ENCODE measurements at regions not wholly inside any gene's neighbourhood (a gene's known extent, or its start where the extent isn't known, plus 50 kb on each side); places are given as distances from the start of the nearest gene placed in this dataset.
A peak's percentile ranks its signal among the peaks of the same experiment; 100 is the strongest.

DNA sequence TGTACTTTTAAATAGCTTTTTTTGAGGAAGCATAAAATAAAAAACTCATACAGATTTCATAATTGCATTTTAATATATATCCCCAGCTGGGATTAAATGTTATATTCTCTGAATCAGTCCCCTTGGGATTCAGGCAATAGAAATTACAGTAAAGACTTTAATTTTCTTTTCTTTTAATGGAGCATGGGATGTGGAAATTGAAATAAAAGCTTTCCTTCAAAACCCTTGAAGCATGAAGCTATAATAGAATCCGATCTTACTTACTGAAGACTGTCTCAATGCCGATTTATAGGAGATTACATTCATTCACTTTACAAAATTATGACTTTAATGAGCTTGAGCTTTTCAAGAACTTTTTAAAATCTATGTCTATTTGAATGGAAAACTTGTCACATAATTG is 243.4 kb downstream of the SPRY2 start:
- H3K27ac ChIP-seq (ENCODE audit: low read depth, low read length), result no peak overlapping the region
- no peaks in the 10 kb centered on the region for H3K27me3 ChIP-seq (ENCODE audit: control insufficient read depth, insufficient read depth, low read length)
- no peaks in the 10 kb centered on the region for H3K4me1 ChIP-seq (ENCODE audit: control insufficient read depth, insufficient read depth, low read length)
- H3K36me3 ChIP-seq (ENCODE audit: control insufficient read depth, insufficient read depth, low read length), result no peaks in the 10 kb centered on the region
- no peaks in the 10 kb centered on the region for H3K9me3 ChIP-seq (ENCODE audit: control insufficient read depth, insufficient read depth, low read length)
- no peak overlapping the region for H3K4me3 ChIP-seq (ENCODE audit: low read depth, low read length)
- DNase-seq (ENCODE audit: low read depth in 4 of 6, low spot score in 6 of 6), result peak in 1 of 6 donors; percentile 61
- WGBS (ENCODE audit: insufficient coverage), result no CpG with 5 or more reads among the region's 2 CpGs

DNA sequence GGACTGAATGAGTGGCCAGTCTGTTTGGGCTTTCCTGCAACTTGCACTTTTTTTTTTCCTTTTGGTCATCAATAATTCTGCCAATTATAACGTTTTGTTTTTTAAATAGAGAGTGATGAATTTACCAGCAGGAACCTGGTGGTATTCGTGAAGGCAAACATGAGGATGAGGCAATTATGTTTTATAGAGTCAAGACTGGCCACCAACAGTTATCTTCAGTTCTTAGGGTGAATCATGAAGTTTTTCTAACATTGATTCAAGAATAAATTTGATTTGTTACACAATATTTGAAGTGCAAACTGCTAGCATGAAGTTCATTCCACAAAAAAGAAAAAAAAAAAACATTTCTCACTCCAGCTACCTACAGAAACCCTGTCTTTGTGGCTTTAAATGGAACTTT is 244.5 kb downstream of the SPRY2 start:
- no CpG with 5 or more reads among the region's 2 CpGs for WGBS (ENCODE audit: insufficient coverage)

DNA sequence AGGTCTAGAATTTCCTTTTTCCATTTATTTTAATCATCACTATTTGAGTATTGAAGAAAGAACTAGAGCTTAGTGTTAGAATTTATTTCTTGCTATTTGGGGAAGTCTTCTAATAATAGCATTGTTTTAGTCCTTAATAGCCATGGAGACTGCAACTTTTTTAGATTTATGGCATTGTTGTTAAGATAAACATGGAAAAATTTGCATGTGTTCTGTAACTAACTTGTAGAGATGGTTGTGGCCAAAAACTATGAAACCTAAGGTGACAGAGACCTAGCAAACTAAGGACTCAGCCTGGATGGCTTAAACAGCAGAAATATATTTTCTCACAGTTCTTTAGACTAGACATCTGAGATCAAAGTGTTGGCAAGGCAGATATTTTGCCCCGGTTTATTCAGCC is 246.4 kb downstream of the SPRY2 start:
- no peak overlapping the region for H3K27ac ChIP-seq (ENCODE audit: low read depth, low read length)
- no peak overlapping the region for H3K4me3 ChIP-seq (ENCODE audit: low read depth, low read length)
- H3K27me3 ChIP-seq (ENCODE audit: control insufficient read depth, insufficient read depth, low read length), result no peaks in the 10 kb centered on the region
- no peak for DNase-seq (ENCODE audit: low read depth in 4 of 6, low spot score in 6 of 6)
- no peaks in the 10 kb centered on the region for H3K4me1 ChIP-seq (ENCODE audit: control insufficient read depth, insufficient read depth, low read length)
- no peaks in the 10 kb centered on the region for H3K36me3 ChIP-seq (ENCODE audit: control insufficient read depth, insufficient read depth, low read length)
- WGBS (ENCODE audit: insufficient coverage), result no CpG with 5 or more reads among the region's 1 CpG
- H3K9me3 ChIP-seq (ENCODE audit: control insufficient read depth, insufficient read depth, low read length), result no peaks in the 10 kb centered on the region

More for the DNA sequence above, 244.5 kb downstream of the SPRY2 start:
- Histone ChIP-seq H3K36me3 (ENCODE audit: control insufficient read depth, insufficient read depth, low read length) (no peaks in the 10 kb centered on the region), H3K4me3 (ENCODE audit: low read depth, low read length) (no peak overlapping the region), H3K27me3 (ENCODE audit: control insufficient read depth, insufficient read depth, low read length) (no peaks in the 10 kb centered on the region), H3K9me3 (ENCODE audit: control insufficient read depth, insufficient read depth, low read length) (no peaks in the 10 kb centered on the region), H3K27ac (ENCODE audit: low read depth, low read length) (no peak overlapping the region), H3K4me1 (ENCODE audit: control insufficient read depth, insufficient read depth, low read length) (no peaks in the 10 kb centered on the region)
- DNase-seq (ENCODE audit: low read depth in 4 of 6, low spot score in 6 of 6), result no peak

DNA sequence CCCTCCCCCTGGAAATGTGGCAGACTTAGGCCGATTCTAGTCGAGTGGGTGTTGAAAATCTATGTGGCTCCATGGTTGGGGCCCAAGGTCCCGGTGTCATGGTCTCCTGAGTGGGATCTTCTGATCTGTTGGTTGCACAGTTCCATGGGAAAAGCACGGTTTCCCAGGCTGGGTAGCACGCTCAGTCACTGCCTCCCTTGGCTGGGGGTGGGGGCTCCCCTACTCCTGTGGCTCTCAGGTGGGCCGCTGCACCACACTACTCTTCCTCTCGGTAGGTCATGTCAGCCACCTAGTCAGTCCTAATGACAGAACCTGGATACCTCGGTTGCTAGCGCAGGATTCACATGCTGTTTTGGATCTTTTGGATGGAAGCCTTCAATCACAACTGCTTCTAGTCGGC is 247.0 kb downstream of the SPRY2 start:
- Histone ChIP-seq H3K4me1 (ENCODE audit: control insufficient read depth, insufficient read depth, low read length) (no peaks in the 10 kb centered on the region), H3K9me3 (ENCODE audit: control insufficient read depth, insufficient read depth, low read length) (no peaks in the 10 kb centered on the region), H3K36me3 (ENCODE audit: control insufficient read depth, insufficient read depth, low read length) (no peaks in the 10 kb centered on the region), H3K27me3 (ENCODE audit: control insufficient read depth, insufficient read depth, low read length) (no peaks in the 10 kb centered on the region), H3K4me3 (ENCODE audit: low read depth, low read length) (no peak overlapping the region), H3K27ac (ENCODE audit: low read depth, low read length) (no peak overlapping the region)
- no peak for DNase-seq (ENCODE audit: low read depth in 4 of 6, low spot score in 6 of 6)
- WGBS (ENCODE audit: insufficient coverage), result 93% methylated on average over 6 of the region's 10 CpGs

DNA sequence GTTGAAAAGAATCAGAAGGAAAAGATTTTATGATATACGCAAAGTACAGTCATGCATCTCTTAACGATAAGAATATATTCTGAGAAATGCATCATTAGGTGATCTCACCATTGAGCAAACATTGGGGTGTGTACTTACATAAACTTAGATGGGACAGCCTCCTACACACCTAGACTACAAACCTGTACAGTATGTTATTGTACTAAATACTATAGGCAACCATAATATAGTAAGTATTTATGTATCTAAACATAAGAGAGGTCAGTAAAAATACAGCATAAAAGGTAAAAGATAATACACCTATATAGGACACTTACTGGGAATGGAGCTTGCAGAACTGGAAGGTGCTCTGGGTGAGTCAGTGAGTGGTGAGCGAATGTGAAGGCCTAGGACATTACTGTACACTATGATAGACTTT is 254.6 kb downstream of the SPRY2 start:
- no peak overlapping the region for H3K27ac ChIP-seq (ENCODE audit: low read depth, low read length)
- H3K4me3 ChIP-seq (ENCODE audit: low read depth, low read length), result no peak overlapping the region
- WGBS (ENCODE audit: insufficient coverage), result no CpG with 5 or more reads among the region's 3 CpGs
- no peaks in the 10 kb centered on the region for H3K36me3 ChIP-seq (ENCODE audit: control insufficient read depth, insufficient read depth, low read length)
- H3K27me3 ChIP-seq (ENCODE audit: control insufficient read depth, insufficient read depth, low read length), result no peaks in the 10 kb centered on the region
- no peak for DNase-seq (ENCODE audit: low read depth in 4 of 6, low spot score in 6 of 6)
- H3K9me3 ChIP-seq (ENCODE audit: control insufficient read depth, insufficient read depth, low read length), result no peaks in the 10 kb centered on the region
- H3K4me1 ChIP-seq (ENCODE audit: control insufficient read depth, insufficient read depth, low read length), result no peaks in the 10 kb centered on the region

DNA sequence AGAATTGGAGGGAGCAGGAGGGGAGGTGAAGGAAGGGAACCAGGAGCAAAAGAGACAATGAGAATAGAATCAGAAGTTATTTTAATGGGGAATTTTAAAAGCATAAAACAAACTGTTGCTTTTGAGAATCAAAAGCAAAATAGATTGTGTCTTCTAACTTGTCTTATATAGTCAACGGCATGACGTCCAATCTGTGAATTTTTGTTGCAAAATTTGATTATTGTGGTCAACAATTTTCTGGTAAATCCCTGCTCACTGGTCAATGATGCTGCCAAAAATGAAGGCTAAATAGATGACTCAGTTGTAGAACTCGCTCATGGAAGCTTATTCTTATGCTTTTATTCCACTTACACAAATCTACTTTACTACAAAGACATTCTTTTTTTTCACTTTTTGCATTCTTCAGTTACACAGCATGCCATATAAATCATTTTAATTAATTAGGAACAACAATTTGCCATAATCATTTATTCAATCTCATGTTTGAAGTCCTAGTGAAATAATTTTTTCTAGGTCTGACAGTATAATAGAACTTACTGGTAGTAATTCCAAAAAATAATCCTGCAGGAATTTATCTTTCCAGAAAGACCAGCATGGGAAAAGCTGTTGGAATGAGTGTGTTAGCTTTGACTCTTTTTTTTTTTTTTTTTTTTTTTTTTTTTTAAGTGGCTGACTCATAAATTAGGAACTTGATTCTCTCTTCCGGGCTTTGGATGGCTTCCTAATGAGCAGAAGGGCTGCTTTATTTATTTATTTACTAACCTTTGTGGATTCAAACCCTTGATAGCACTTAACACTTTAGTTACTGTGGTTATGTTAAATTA is 256.9 kb downstream of the SPRY2 start:
- Histone ChIP-seq H3K9me3 (ENCODE audit: control insufficient read depth, insufficient read depth, low read length) (no peaks in the 10 kb centered on the region), H3K36me3 (ENCODE audit: control insufficient read depth, insufficient read depth, low read length) (no peaks in the 10 kb centered on the region), H3K4me3 (ENCODE audit: low read depth, low read length) (no peak overlapping the region), H3K27me3 (ENCODE audit: control insufficient read depth, insufficient read depth, low read length) (no peaks in the 10 kb centered on the region), H3K27ac (ENCODE audit: low read depth, low read length) (peak overlapping the region; percentile 53), H3K4me1 (ENCODE audit: control insufficient read depth, insufficient read depth, low read length) (no peaks in the 10 kb centered on the region)
- WGBS (ENCODE audit: insufficient coverage), result 40% methylated on average over 1 of the region's 4 CpGs
- DNase-seq (ENCODE audit: low read depth in 4 of 6, low spot score in 6 of 6), result peak in 5 of 6 donors; percentile 21 to 84 (median 38)

DNA sequence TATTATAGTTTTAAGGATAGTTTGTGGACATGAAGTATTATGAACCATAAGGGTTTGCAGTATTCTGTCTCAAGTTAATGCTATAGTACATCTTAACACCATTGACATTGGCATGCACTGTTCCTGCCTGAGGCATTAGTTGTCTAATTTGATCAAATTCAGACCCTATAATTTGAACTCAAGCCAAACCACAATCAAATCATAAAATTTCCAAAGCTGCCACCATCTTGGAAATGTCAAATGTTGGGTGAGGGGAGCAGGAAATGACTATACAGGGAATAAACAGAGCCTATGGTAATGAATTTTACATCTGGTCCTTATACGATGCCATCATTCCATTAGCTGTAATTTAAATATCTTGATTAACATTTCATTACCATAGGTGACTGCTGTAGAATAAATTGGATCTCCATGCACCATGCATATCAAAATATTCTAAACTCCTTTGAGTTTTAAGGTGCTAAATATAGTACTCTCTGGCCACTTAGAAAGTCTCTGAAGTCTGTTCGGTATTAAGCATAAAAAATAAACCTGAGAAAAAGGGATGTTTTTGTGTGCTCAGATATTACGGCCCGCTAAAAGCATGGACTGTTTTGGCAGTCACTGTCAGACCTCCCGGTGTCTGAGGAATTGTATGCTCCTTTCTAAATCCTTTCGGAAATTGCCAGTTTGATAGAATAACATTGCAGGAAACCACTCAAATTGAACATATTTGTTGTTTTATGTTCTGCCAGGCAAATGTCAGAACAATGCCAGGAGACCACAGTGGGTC is 257.7 kb downstream of the SPRY2 start:
- Histone ChIP-seq H3K9me3 (ENCODE audit: control insufficient read depth, insufficient read depth, low read length) (no peaks in the 10 kb centered on the region), H3K4me1 (ENCODE audit: control insufficient read depth, insufficient read depth, low read length) (no peaks in the 10 kb centered on the region), H3K27ac (ENCODE audit: low read depth, low read length) (peak overlapping the region; percentile 53), H3K4me3 (ENCODE audit: low read depth, low read length) (no peak overlapping the region), H3K36me3 (ENCODE audit: control insufficient read depth, insufficient read depth, low read length) (no peaks in the 10 kb centered on the region), H3K27me3 (ENCODE audit: control insufficient read depth, insufficient read depth, low read length) (no peaks in the 10 kb centered on the region)
- WGBS (ENCODE audit: insufficient coverage), result no CpG with 5 or more reads among the region's 6 CpGs
- peak in 3 of 6 donors; percentile 10 to 71 (median 44) for DNase-seq (ENCODE audit: low read depth in 4 of 6, low spot score in 6 of 6)

DNA sequence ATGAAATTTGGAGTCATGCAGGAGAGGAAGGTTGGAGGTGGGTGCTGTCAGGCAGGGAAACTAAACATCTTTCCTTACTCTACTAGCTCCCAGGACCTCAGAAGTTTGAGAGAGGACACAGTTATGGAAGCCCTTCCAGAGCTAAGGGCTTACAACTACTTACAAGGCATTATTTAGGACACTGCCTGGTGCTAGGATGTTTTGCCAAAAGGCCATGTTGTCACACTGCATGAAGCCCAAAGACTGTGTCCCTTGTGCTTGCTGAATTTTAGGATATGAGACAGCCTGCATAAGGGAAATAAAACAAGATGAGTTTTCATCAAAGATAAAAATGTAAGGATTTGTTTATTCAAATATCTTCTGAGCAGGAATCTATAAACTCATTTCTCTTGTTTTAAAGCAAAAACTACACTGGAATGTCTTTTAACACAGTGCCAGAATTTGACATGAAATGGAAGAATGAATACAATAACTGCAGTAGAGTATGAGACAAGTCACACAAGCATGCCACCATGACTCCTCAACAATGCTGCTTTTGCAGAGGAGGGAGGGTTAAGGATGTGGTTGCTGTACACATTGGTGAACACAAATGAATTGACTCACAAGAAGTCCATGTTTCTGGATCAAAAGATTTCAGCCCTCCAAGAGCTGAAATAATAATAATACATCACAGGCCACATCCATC is 258.4 kb downstream of the SPRY2 start:
- no peaks in the 10 kb centered on the region for H3K36me3 ChIP-seq (ENCODE audit: control insufficient read depth, insufficient read depth, low read length)
- peaks cover 2% of the 10 kb centered on the region for H3K9me3 ChIP-seq (ENCODE audit: control insufficient read depth, insufficient read depth, low read length)
- H3K4me3 ChIP-seq (ENCODE audit: low read depth, low read length), result no peak overlapping the region
- DNase-seq (ENCODE audit: low read depth in 4 of 6, low spot score in 6 of 6), result peak in 1 of 6 donors; percentile 11
- no peaks in the 10 kb centered on the region for H3K4me1 ChIP-seq (ENCODE audit: control insufficient read depth, insufficient read depth, low read length)
- H3K27me3 ChIP-seq (ENCODE audit: control insufficient read depth, insufficient read depth, low read length), result no peaks in the 10 kb centered on the region
- no peak overlapping the region for H3K27ac ChIP-seq (ENCODE audit: low read depth, low read length)

DNA sequence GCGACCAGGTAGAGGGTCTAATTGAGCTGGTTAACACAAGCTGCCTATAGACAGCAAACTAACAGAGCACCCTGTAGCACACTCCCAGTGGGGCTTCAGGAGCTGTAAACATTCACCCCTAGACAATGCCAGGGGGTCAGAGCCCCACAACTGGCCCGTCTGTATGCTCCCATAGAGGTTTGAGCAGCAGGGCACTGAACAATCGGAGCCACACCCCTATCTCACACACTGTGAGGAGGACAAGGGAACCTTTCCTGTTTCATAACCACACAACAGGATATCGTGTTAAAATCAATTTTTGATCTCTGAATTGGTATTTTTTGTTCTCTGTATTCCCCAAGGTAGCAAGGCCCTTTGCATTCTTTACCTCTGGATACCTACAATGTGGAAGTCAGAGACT is 266.1 kb downstream of the SPRY2 start:
- Histone ChIP-seq H3K4me3 (ENCODE audit: low read depth, low read length) (no peak overlapping the region), H3K4me1 (ENCODE audit: control insufficient read depth, insufficient read depth, low read length) (no peaks in the 10 kb centered on the region), H3K27ac (ENCODE audit: low read depth, low read length) (no peak overlapping the region), H3K36me3 (ENCODE audit: control insufficient read depth, insufficient read depth, low read length) (no peaks in the 10 kb centered on the region), H3K27me3 (ENCODE audit: control insufficient read depth, insufficient read depth, low read length) (no peaks in the 10 kb centered on the region), H3K9me3 (ENCODE audit: control insufficient read depth, insufficient read depth, low read length) (peaks cover 2% of the 10 kb centered on the region)
- DNase-seq (ENCODE audit: low read depth in 4 of 6, low spot score in 6 of 6), result no peak
- 100% methylated on average over 1 of the region's 4 CpGs for WGBS (ENCODE audit: insufficient coverage)
